HepG2 (cell line): ENCODE measurements at regions not wholly inside any gene's neighbourhood (a gene's known extent, or its start where the extent isn't known, plus 50 kb on each side); places are given as distances from the start of the nearest gene placed in this dataset.

Experiments used
- ATF7 ChIP-seq, 2 experiments: fragments of 450-650 bp in 1 of 2; sonication (generic) in 1 of 2; formaldehyde crosslinking in 1 of 2; IDR thresholded peaks; 2 replicates each; pipeline versions ENCODE4 v1.4.0 to v1.6.1; 2016 to 2020; ENCODE audit warnings: antibody characterized with exemption in 1 of 2, mild to moderate bottlenecking in 1 of 2, missing genetic modification reagents in 1 of 2
- KDM3A ChIP-seq: IDR thresholded peaks from 2 replicates; pipeline ENCODE4 v1.6.1; 2018; ENCODE audit warnings: low read depth, missing compliant biosample characterization
- KMT2A ChIP-seq: sonication (generic); formaldehyde crosslinking; IDR thresholded peaks from 2 replicates; pipeline ENCODE4 v1.4.0; 2020; ENCODE audit warnings: missing genetic modification reagents
- NCOA5 ChIP-seq: sonication (generic); formaldehyde crosslinking; IDR thresholded peaks from 2 replicates; pipeline ENCODE4 v1.4.0; 2020; ENCODE audit warnings: missing genetic modification reagents
- ZFP90 ChIP-seq: sonication (generic); formaldehyde crosslinking; IDR thresholded peaks from 2 replicates; pipeline ENCODE4 v1.8.0; 2022; ENCODE audit warnings: missing genetic modification reagents, mild to moderate bottlenecking, inconsistent platforms, borderline replicate concordance
- ZKSCAN1 ChIP-seq: fragments of 150-350 bp; IDR thresholded peaks from 2 replicates; pipeline ENCODE4 v1.6.1; 2014; ENCODE audit warnings: low read length
- ZNF136 ChIP-seq: sonication (generic); formaldehyde crosslinking; IDR thresholded peaks from 2 replicates; pipeline ENCODE4 v1.8.1; 2022; ENCODE audit warnings: low read depth, mild to moderate bottlenecking, moderate library complexity, missing genetic modification reagents
- ZNF746 ChIP-seq: sonication (generic); formaldehyde crosslinking; IDR thresholded peaks from 2 replicates; pipeline ENCODE4 v1.8.0; 2022; ENCODE audit warnings: mild to moderate bottlenecking, missing genetic modification reagents
- ZNF878 ChIP-seq: sonication (generic); formaldehyde crosslinking; IDR thresholded peaks from 2 replicates; pipeline ENCODE4 v1.8.1; 2023; ENCODE audit warnings: mild to moderate bottlenecking, missing genetic modification reagents, moderate library complexity
- TF ChIP-seq, protein P1 (sequence below): sonication (generic); formaldehyde crosslinking; IDR thresholded peaks from 2 replicates; pipeline ENCODE4 v1.5.1; 2020; ENCODE audit warnings: missing genetic modification reagents, mild to moderate bottlenecking, borderline replicate concordance
- TF ChIP-seq, protein P2 (sequence below): sonication (generic); formaldehyde crosslinking; IDR thresholded peaks from 2 replicates; pipeline ENCODE4 v1.4.0; 2020; ENCODE audit warnings: missing genetic modification reagents, low read depth, mild to moderate bottlenecking, borderline replicate concordance
- TF ChIP-seq, protein P3 (sequence below): fragments of 450-650 bp; IDR thresholded peaks from 2 replicates; pipeline ENCODE4 v1.6.1; 2016
- TF ChIP-seq, protein P4 (sequence below): sonication (generic); formaldehyde crosslinking; IDR thresholded peaks from 2 replicates; pipeline ENCODE4 v1.4.0; 2020; ENCODE audit warnings: missing genetic modification reagents, borderline replicate concordance
- TF ChIP-seq, protein P5 (sequence below): sonication (generic); formaldehyde crosslinking; IDR thresholded peaks from 2 replicates; pipeline ENCODE4 v1.9.0; 2021; ENCODE audit warnings: missing genetic modification reagents, borderline replicate concordance
- TF ChIP-seq, protein P6 (sequence below): sonication (generic); formaldehyde crosslinking; IDR thresholded peaks from 2 replicates; pipeline ENCODE4 v1.5.0; 2020; ENCODE audit warnings: mild to moderate bottlenecking, missing genetic modification reagents, borderline replicate concordance

DNA sequence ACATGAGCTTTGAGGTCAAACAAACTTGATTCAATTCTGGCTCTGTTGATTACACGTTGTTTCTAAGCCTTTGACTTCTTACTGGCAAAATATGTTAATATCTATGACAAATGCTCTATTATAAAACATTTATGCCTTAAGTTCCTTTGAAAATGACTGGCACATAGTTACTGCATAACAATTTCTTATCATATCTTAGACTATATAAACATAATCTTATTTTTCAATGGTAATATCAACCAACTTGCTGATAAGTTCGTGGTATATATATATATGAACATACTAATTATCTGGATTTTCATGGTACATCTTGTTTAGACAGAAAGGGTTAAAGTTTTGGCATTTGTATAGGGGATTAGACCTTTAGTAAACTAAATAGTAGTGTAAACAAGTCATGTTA, 645.6 kb upstream of the ZNF804A start (continued):
- TF ChIP-seq, protein P1, sequence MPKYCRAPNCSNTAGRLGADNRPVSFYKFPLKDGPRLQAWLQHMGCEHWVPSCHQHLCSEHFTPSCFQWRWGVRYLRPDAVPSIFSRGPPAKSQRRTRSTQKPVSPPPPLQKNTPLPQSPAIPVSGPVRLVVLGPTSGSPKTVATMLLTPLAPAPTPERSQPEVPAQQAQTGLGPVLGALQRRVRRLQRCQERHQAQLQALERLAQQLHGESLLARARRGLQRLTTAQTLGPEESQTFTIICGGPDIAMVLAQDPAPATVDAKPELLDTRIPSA (CRISPR knock-in tag): no peak
- TF ChIP-seq, protein P2, sequence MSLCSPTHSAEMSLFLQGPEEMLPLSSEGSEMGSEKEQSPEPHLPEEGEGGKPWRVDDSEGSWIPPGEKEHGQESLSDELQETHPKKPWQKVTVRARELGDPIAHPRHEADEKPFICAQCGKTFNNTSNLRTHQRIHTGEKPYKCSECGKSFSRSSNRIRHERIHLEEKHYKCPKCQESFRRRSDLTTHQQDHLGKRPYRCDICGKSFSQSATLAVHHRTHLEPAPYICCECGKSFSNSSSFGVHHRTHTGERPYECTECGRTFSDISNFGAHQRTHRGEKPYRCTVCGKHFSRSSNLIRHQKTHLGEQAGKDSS: no peak
- TF ChIP-seq, protein P3, sequence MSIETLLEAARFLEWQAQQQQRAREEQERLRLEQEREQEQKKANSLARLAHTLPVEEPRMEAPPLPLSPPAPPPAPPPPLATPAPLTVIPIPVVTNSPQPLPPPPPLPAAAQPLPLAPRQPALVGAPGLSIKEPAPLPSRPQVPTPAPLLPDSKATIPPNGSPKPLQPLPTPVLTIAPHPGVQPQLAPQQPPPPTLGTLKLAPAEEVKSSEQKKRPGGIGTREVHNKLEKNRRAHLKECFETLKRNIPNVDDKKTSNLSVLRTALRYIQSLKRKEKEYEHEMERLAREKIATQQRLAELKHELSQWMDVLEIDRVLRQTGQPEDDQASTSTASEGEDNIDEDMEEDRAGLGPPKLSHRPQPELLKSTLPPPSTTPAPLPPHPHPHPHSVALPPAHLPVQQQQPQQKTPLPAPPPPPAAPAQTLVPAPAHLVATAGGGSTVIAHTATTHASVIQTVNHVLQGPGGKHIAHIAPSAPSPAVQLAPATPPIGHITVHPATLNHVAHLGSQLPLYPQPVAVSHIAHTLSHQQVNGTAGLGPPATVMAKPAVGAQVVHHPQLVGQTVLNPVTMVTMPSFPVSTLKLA: no peak
- TF ChIP-seq ZKSCAN1 (no peak), ZFP90 (CRISPR knock-in tag) (no peak), ZNF136 (CRISPR knock-in tag) (no peak), KMT2A (CRISPR knock-in tag) (no peak), NCOA5 (CRISPR knock-in tag) (no peak), ZNF878 (no peak), KDM3A (no peak), ZNF746 (CRISPR knock-in tag) (no peak), ATF7 (IDR thresholded peaks at IDR 0.05) (no peak), ATF7 (CRISPR knock-in tag; IDR thresholded peaks at IDR 0.05) (no peak)
- TF ChIP-seq, protein P4, sequence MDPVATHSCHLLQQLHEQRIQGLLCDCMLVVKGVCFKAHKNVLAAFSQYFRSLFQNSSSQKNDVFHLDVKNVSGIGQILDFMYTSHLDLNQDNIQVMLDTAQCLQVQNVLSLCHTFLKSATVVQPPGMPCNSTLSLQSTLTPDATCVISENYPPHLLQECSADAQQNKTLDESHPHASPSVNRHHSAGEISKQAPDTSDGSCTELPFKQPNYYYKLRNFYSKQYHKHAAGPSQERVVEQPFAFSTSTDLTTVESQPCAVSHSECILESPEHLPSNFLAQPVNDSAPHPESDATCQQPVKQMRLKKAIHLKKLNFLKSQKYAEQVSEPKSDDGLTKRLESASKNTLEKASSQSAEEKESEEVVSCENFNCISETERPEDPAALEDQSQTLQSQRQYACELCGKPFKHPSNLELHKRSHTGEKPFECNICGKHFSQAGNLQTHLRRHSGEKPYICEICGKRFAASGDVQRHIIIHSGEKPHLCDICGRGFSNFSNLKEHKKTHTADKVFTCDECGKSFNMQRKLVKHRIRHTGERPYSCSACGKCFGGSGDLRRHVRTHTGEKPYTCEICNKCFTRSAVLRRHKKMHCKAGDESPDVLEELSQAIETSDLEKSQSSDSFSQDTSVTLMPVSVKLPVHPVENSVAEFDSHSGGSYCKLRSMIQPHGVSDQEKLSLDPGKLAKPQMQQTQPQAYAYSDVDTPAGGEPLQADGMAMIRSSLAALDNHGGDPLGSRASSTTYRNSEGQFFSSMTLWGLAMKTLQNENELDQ (CRISPR knock-in tag): no peak
- TF ChIP-seq, protein P5, sequence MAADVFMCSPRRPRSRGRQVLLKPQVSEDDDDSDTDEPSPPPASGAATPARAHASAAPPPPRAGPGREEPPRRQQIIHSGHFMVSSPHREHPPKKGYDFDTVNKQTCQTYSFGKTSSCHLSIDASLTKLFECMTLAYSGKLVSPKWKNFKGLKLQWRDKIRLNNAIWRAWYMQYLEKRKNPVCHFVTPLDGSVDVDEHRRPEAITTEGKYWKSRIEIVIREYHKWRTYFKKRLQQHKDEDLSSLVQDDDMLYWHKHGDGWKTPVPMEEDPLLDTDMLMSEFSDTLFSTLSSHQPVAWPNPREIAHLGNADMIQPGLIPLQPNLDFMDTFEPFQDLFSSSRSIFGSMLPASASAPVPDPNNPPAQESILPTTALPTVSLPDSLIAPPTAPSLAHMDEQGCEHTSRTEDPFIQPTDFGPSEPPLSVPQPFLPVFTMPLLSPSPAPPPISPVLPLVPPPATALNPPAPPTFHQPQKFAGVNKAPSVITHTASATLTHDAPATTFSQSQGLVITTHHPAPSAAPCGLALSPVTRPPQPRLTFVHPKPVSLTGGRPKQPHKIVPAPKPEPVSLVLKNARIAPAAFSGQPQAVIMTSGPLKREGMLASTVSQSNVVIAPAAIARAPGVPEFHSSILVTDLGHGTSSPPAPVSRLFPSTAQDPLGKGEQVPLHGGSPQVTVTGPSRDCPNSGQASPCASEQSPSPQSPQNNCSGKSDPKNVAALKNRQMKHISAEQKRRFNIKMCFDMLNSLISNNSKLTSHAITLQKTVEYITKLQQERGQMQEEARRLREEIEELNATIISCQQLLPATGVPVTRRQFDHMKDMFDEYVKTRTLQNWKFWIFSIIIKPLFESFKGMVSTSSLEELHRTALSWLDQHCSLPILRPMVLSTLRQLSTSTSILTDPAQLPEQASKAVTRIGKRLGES (CRISPR knock-in tag): no peak
- TF ChIP-seq, protein P6, sequence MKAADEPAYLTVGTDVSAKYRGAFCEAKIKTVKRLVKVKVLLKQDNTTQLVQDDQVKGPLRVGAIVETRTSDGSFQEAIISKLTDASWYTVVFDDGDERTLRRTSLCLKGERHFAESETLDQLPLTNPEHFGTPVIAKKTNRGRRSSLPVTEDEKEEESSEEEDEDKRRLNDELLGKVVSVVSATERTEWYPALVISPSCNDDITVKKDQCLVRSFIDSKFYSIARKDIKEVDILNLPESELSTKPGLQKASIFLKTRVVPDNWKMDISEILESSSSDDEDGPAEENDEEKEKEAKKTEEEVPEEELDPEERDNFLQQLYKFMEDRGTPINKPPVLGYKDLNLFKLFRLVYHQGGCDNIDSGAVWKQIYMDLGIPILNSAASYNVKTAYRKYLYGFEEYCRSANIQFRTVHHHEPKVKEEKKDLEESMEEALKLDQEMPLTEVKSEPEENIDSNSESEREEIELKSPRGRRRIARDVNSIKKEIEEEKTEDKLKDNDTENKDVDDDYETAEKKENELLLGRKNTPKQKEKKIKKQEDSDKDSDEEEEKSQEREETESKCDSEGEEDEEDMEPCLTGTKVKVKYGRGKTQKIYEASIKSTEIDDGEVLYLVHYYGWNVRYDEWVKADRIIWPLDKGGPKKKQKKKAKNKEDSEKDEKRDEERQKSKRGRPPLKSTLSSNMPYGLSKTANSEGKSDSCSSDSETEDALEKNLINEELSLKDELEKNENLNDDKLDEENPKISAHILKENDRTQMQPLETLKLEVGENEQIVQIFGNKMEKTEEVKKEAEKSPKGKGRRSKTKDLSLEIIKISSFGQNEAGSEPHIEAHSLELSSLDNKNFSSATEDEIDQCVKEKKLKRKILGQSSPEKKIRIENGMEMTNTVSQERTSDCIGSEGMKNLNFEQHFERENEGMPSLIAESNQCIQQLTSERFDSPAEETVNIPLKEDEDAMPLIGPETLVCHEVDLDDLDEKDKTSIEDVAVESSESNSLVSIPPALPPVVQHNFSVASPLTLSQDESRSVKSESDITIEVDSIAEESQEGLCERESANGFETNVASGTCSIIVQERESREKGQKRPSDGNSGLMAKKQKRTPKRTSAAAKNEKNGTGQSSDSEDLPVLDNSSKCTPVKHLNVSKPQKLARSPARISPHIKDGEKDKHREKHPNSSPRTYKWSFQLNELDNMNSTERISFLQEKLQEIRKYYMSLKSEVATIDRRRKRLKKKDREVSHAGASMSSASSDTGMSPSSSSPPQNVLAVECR (CRISPR knock-in tag): no peak
